NB4 (cell line): ENCODE measurements at regions not wholly inside any gene's neighbourhood (a gene's known extent, or its start where the extent isn't known, plus 50 kb on each side); places are given as distances from the start of the nearest gene placed in this dataset.

Source experiments
- POLR2A ChIP-seq: IDR thresholded peaks from 2 replicates; pipeline ENCODE4 v1.6.1; 2011; ENCODE audit warnings: mild to moderate bottlenecking; ENCODE audit not compliant: insufficient read length; ENCODE audit errors: extremely low read depth
- TF ChIP-seq, protein P1 (sequence below): IDR thresholded peaks from one replicate; pipeline ENCODE4 v1.5.1; 2012; ENCODE audit warnings: low read depth, low read length
- TF ChIP-seq, protein P2 (sequence below): IDR thresholded peaks from 2 replicates; pipeline ENCODE4 v1.6.1; 2011; ENCODE audit warnings: low read depth, low read length

DNA sequence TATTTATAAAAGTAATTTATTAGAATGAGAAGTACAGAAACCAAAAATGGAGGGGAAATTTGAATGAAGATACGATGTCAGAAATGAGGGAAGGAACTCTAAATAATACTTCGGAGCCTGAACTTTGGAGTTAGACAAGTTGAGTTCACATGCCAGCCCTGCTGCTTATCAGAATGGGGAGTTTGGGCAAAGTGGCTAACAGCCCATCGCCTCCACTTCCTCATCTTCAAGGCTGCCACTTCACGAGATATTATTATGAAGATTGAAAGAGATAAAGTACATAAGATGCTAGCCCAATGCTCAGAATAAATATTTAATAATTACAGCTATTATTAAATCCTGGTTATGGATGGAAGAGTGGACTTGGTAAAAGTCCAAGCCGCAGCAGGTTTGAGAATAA lies 56.2 kb upstream of the ABCA1 start:
- TF ChIP-seq, protein P1, sequence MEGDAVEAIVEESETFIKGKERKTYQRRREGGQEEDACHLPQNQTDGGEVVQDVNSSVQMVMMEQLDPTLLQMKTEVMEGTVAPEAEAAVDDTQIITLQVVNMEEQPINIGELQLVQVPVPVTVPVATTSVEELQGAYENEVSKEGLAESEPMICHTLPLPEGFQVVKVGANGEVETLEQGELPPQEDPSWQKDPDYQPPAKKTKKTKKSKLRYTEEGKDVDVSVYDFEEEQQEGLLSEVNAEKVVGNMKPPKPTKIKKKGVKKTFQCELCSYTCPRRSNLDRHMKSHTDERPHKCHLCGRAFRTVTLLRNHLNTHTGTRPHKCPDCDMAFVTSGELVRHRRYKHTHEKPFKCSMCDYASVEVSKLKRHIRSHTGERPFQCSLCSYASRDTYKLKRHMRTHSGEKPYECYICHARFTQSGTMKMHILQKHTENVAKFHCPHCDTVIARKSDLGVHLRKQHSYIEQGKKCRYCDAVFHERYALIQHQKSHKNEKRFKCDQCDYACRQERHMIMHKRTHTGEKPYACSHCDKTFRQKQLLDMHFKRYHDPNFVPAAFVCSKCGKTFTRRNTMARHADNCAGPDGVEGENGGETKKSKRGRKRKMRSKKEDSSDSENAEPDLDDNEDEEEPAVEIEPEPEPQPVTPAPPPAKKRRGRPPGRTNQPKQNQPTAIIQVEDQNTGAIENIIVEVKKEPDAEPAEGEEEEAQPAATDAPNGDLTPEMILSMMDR, result no peak
- TF ChIP-seq, protein P2, sequence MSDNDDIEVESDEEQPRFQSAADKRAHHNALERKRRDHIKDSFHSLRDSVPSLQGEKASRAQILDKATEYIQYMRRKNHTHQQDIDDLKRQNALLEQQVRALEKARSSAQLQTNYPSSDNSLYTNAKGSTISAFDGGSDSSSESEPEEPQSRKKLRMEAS, result no peak
- no peak for TF ChIP-seq POLR2A
